ENCODE measurements at regions not wholly inside any gene's neighbourhood (a gene's known extent, or its start where the extent isn't known, plus 50 kb on each side); places are given as distances from the start of the nearest gene placed in this dataset.

DNA sequence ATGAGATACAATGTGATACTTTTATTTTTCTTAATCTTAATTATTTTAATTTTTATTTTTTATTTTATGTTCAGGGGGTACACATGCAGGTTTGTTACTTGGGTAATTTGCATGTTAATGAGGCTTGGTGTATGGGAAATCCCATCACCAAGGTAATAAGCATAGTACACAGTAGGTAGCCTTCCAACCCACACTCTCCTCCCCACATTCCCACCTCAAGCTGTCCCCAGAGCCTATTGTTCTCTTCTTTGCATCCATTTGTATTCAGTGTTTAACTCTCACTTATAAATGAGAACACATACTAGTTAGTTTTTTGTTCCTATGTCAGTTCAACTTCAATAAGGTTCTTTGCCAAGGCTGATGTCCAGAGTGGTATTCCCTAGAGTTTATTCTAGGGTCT, 1375.4 kb downstream of the NSUN3 start:
- H2BK12ac ChIP-seq (ENCODE audit: low read length), result no peak overlapping the region
- no peak overlapping the region for H4K91ac ChIP-seq (ENCODE audit: low read depth, low read length, poor library complexity)
- H3K36me3 ChIP-seq (replicated peaks in 1 of 2; ENCODE audit: control insufficient read depth in 2 of 2, insufficient read depth in 2 of 2, low read length in 2 of 2), result no peaks in the 10 kb centered on the region
- no peak overlapping the region for H3K14ac ChIP-seq (ENCODE audit: low read length)
- H3K4me2 ChIP-seq (ENCODE audit: insufficient read depth, low read length, poor library complexity, severe bottlenecking), result no peak overlapping the region
- no peak overlapping the region for H2BK15ac ChIP-seq (ENCODE audit: low read length)
- peaks cover 0 to 1% of the 10 kb centered on the region in 2 donors for H3K4me1 ChIP-seq (ENCODE audit: control insufficient read depth in 2 of 2, insufficient read depth in 1 of 2, low read depth in 1 of 2, low read length in 2 of 2)
- H3K27ac ChIP-seq (replicated peaks; ENCODE audit: low read length), result no peak overlapping the region
- no peak overlapping the region for H4K8ac ChIP-seq (ENCODE audit: low read depth, low read length)
- H3K9ac ChIP-seq (ENCODE audit: low read depth, low read length, poor library complexity), result no peak overlapping the region
- no peaks in the 10 kb centered on the region for H3K27me3 ChIP-seq (ENCODE audit: control insufficient read depth in 3 of 3, insufficient read depth in 3 of 3, low read depth in 1 of 3, low read length in 3 of 3)
- H2AK5ac ChIP-seq (ENCODE audit: low read depth, low read length), result no peak overlapping the region
- H3K18ac ChIP-seq (ENCODE audit: low read length), result no peak overlapping the region
- H3K4ac ChIP-seq (ENCODE audit: low read length), result no peak overlapping the region
- no peak overlapping the region for H2AFZ ChIP-seq (ENCODE audit: low read length)
- no peak overlapping the region for H3K4me3 ChIP-seq (ENCODE audit: low read length in 2 of 2)
- no peak overlapping the region for H2BK120ac ChIP-seq (ENCODE audit: low read depth, low read length)
- no peaks in the 10 kb centered on the region for H3K79me1 ChIP-seq (ENCODE audit: low read depth, low read length)
- H3K9me3 ChIP-seq (replicated peaks in 1 of 2; ENCODE audit: control insufficient read depth in 2 of 2, insufficient read depth in 1 of 2, low read depth in 1 of 2, low read length in 2 of 2), result no peaks in the 10 kb centered on the region
- no peak overlapping the region for H2BK5ac ChIP-seq (ENCODE audit: low read length)
- H3K23ac ChIP-seq (ENCODE audit: low read depth, low read length, poor library complexity), result no peak overlapping the region
- no peak for DNase-seq (ENCODE audit: low spot score)

DNA sequence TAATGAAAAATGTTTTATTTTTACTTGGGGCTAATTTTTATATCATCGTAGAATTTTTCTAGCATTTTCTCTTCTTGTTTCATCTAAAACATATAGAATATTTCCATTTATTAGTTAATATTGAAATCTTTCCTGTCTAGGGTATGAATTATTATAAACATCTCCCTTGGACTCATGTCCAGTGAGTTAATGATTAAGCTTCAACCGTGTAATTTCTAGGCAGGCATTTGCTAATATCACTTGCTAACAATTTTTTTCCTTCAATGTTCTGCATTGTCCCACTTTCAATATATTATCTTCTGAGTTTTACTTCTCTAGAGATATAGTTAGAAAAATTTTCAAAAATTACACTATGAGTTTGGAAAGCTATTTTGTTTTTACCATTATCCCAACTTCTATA, 1371.6 kb upstream of the EPHA6 start:
- no peak overlapping the region for H3K4me3 ChIP-seq (ENCODE audit: low read length in 2 of 2)
- H2AK5ac ChIP-seq (ENCODE audit: low read depth, low read length), result no peak overlapping the region
- H3K4me2 ChIP-seq (ENCODE audit: insufficient read depth, low read length, poor library complexity, severe bottlenecking), result no peak overlapping the region
- H3K14ac ChIP-seq (ENCODE audit: low read length), result no peak overlapping the region
- H2BK15ac ChIP-seq (ENCODE audit: low read length), result no peak overlapping the region
- no peak overlapping the region for H2BK5ac ChIP-seq (ENCODE audit: low read length)
- no peak overlapping the region for H2BK120ac ChIP-seq (ENCODE audit: low read depth, low read length)
- H4K91ac ChIP-seq (ENCODE audit: low read depth, low read length, poor library complexity), result no peak overlapping the region
- H3K23ac ChIP-seq (ENCODE audit: low read depth, low read length, poor library complexity), result no peak overlapping the region
- H3K36me3 ChIP-seq (replicated peaks in 1 of 2; ENCODE audit: control insufficient read depth in 2 of 2, insufficient read depth in 2 of 2, low read length in 2 of 2), result no peaks in the 10 kb centered on the region
- no peak overlapping the region for H3K4ac ChIP-seq (ENCODE audit: low read length)
- H3K18ac ChIP-seq (ENCODE audit: low read length), result no peak overlapping the region
- WGBS, 2 donors (ENCODE audit: extremely low coverage in 2 of 2, insufficient read length in 2 of 2, insufficient replicate concordance in 1 of 2), result no CpG with 5 or more reads among the region's 2 CpGs
- no peaks in the 10 kb centered on the region for H3K27me3 ChIP-seq (ENCODE audit: control insufficient read depth in 3 of 3, insufficient read depth in 3 of 3, low read depth in 1 of 3, low read length in 3 of 3)
- H3K27ac ChIP-seq (replicated peaks; ENCODE audit: low read length), result no peak overlapping the region
- H3K9me3 ChIP-seq (replicated peaks in 1 of 2; ENCODE audit: control insufficient read depth in 2 of 2, insufficient read depth in 1 of 2, low read depth in 1 of 2, low read length in 2 of 2), result no peaks in the 10 kb centered on the region
- H3K79me1 ChIP-seq (ENCODE audit: low read depth, low read length), result no peaks in the 10 kb centered on the region
- H2AFZ ChIP-seq (ENCODE audit: low read length), result no peak overlapping the region
- H4K8ac ChIP-seq (ENCODE audit: low read depth, low read length), result no peak overlapping the region
- no peak overlapping the region for H3K9ac ChIP-seq (ENCODE audit: low read depth, low read length, poor library complexity)
- no peaks in the 10 kb centered on the region for H3K4me1 ChIP-seq (ENCODE audit: control insufficient read depth in 2 of 2, insufficient read depth in 1 of 2, low read depth in 1 of 2, low read length in 2 of 2)
- DNase-seq (ENCODE audit: low spot score), result no peak
- H2BK12ac ChIP-seq (ENCODE audit: low read length), result no peak overlapping the region

DNA sequence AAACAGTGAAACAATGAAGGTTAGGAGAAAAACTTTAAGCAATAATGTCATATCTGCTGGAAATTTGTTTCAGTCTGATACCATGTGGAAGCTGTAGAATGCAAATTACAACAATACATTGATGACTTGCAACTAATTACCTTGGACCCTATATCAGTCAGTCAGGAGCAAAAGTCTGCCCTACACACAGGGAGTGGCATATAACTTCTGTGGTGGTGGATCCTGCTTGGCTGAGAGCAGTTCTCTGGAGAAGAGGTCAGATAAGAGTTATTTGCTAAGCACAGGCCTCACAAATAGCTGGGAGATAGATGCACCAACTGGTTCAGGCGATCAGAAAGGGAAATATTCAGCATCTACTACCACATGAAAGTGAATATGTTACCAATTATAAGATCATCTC, 1364.6 kb upstream of the EPHA6 start:
- Histone ChIP-seq H3K9ac (ENCODE audit: low read depth, low read length, poor library complexity) (no peak overlapping the region), H2BK12ac (ENCODE audit: low read length) (no peak overlapping the region), H3K4me2 (ENCODE audit: insufficient read depth, low read length, poor library complexity, severe bottlenecking) (no peak overlapping the region), H2BK15ac (ENCODE audit: low read length) (no peak overlapping the region), H3K4ac (ENCODE audit: low read length) (no peak overlapping the region), H3K79me1 (ENCODE audit: low read depth, low read length) (no peaks in the 10 kb centered on the region), H3K14ac (ENCODE audit: low read length) (no peak overlapping the region), H3K36me3 (replicated peaks in 1 of 2; ENCODE audit: control insufficient read depth in 2 of 2, insufficient read depth in 2 of 2, low read length in 2 of 2) (no peaks in the 10 kb centered on the region), H3K4me3 (ENCODE audit: low read length in 2 of 2) (no peak overlapping the region), H3K9me3 (replicated peaks in 1 of 2; ENCODE audit: control insufficient read depth in 2 of 2, insufficient read depth in 1 of 2, low read depth in 1 of 2, low read length in 2 of 2) (no peaks in the 10 kb centered on the region), H2BK5ac (ENCODE audit: low read length) (no peak overlapping the region), H3K4me1 (ENCODE audit: control insufficient read depth in 2 of 2, insufficient read depth in 1 of 2, low read depth in 1 of 2, low read length in 2 of 2) (no peaks in the 10 kb centered on the region), H3K27me3 (ENCODE audit: control insufficient read depth in 3 of 3, insufficient read depth in 3 of 3, low read depth in 1 of 3, low read length in 3 of 3) (no peaks in the 10 kb centered on the region), H3K18ac (ENCODE audit: low read length) (no peak overlapping the region), H3K27ac (replicated peaks; ENCODE audit: low read length) (no peak overlapping the region), H2AK5ac (ENCODE audit: low read depth, low read length) (no peak overlapping the region), H4K8ac (ENCODE audit: low read depth, low read length) (no peak overlapping the region), H4K91ac (ENCODE audit: low read depth, low read length, poor library complexity) (no peak overlapping the region), H2BK120ac (ENCODE audit: low read depth, low read length) (no peak overlapping the region), H2AFZ (ENCODE audit: low read length) (no peak overlapping the region), H3K23ac (ENCODE audit: low read depth, low read length, poor library complexity) (no peak overlapping the region)
- no peak for DNase-seq (ENCODE audit: low spot score)
- WGBS, 2 donors (ENCODE audit: extremely low coverage in 2 of 2, insufficient read length in 2 of 2, insufficient replicate concordance in 1 of 2), result no CpG with 5 or more reads among the region's 1 CpG

DNA sequence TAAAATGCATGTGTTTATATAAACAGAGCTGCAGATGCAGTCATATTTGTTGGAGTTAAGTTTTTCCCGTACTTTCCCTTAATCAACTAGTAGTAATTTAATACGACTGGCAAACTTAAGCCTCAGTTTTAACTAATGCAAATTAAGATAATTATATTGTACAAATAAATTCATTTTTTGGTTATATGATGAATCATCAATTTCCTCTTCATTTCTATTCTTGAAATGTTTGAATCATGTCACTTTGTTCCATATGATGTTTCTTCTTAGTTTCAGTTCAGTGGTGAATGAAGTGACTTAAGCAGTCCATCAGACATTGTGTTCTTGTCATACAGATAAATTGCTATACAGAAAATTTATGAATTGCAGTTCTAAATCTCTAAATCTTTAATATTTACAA, 1361.2 kb upstream of the EPHA6 start:
- H2AFZ ChIP-seq (ENCODE audit: low read length), result no peak overlapping the region
- H2BK120ac ChIP-seq (ENCODE audit: low read depth, low read length), result no peak overlapping the region
- H2AK5ac ChIP-seq (ENCODE audit: low read depth, low read length), result no peak overlapping the region
- H3K4me3 ChIP-seq (ENCODE audit: low read length in 2 of 2), result no peak overlapping the region
- H3K23ac ChIP-seq (ENCODE audit: low read depth, low read length, poor library complexity), result no peak overlapping the region
- no peak overlapping the region for H3K18ac ChIP-seq (ENCODE audit: low read length)
- no peaks in the 10 kb centered on the region for H3K79me1 ChIP-seq (ENCODE audit: low read depth, low read length)
- no peak overlapping the region for H3K9ac ChIP-seq (ENCODE audit: low read depth, low read length, poor library complexity)
- no peak overlapping the region for H2BK12ac ChIP-seq (ENCODE audit: low read length)
- no peak overlapping the region for H4K8ac ChIP-seq (ENCODE audit: low read depth, low read length)
- no peak for DNase-seq (ENCODE audit: low spot score)
- H2BK5ac ChIP-seq (ENCODE audit: low read length), result no peak overlapping the region
- no peak overlapping the region for H3K27ac ChIP-seq (replicated peaks; ENCODE audit: low read length)
- no peak overlapping the region for H3K4ac ChIP-seq (ENCODE audit: low read length)
- H4K91ac ChIP-seq (ENCODE audit: low read depth, low read length, poor library complexity), result no peak overlapping the region
- H3K9me3 ChIP-seq (replicated peaks in 1 of 2; ENCODE audit: control insufficient read depth in 2 of 2, insufficient read depth in 1 of 2, low read depth in 1 of 2, low read length in 2 of 2), result no peaks in the 10 kb centered on the region
- no peak overlapping the region for H3K14ac ChIP-seq (ENCODE audit: low read length)
- H2BK15ac ChIP-seq (ENCODE audit: low read length), result no peak overlapping the region
- no CpG with 5 or more reads among the region's 2 CpGs for WGBS, 2 donors (ENCODE audit: extremely low coverage in 2 of 2, insufficient read length in 2 of 2, insufficient replicate concordance in 1 of 2)
- no peaks in the 10 kb centered on the region for H3K27me3 ChIP-seq (ENCODE audit: control insufficient read depth in 3 of 3, insufficient read depth in 3 of 3, low read depth in 1 of 3, low read length in 3 of 3)
- no peaks in the 10 kb centered on the region for H3K36me3 ChIP-seq (replicated peaks in 1 of 2; ENCODE audit: control insufficient read depth in 2 of 2, insufficient read depth in 2 of 2, low read length in 2 of 2)
- no peak overlapping the region for H3K4me2 ChIP-seq (ENCODE audit: insufficient read depth, low read length, poor library complexity, severe bottlenecking)
- H3K4me1 ChIP-seq (ENCODE audit: control insufficient read depth in 2 of 2, insufficient read depth in 1 of 2, low read depth in 1 of 2, low read length in 2 of 2), result no peaks in the 10 kb centered on the region

Data from neuronal stem cell (in vitro differentiated cells).